Mesenchymal stem cell (in vitro differentiated cells and primary cell): ENCODE measurements at regions not wholly inside any gene's neighbourhood (a gene's known extent, or its start where the extent isn't known, plus 50 kb on each side); places are given as distances from the start of the nearest gene placed in this dataset.

Experiments used
- DNase-seq: peaks from one replicate; pipeline ENCODE4 v3.0.0-alpha.2; 2013
- H2AFZ ChIP-seq: one replicate; pipeline ENCODE4 v1.6.1; 2013; ENCODE audit warnings: low read depth, mild to moderate bottlenecking, control low read depth, inconsistent platforms, low read length, moderate library complexity
- H2AK5ac ChIP-seq: 2 replicates; pipeline ENCODE4 v1.6.1; 2013; ENCODE audit warnings: low read length, moderate library complexity, mild to moderate bottlenecking, inconsistent platforms; ENCODE audit not compliant: severe bottlenecking
- H2BK120ac ChIP-seq: one replicate; pipeline ENCODE4 v1.6.1; 2013; ENCODE audit warnings: low read depth, mild to moderate bottlenecking, inconsistent platforms, low read length, moderate library complexity
- H2BK12ac ChIP-seq, 2 experiments: one replicate each; pipeline ENCODE4 v1.6.1; 2013; ENCODE audit warnings: inconsistent platforms in 2 of 2, low read length in 2 of 2, mild to moderate bottlenecking in 2 of 2, moderate library complexity in 2 of 2, control low read depth in 1 of 2
- H2BK15ac ChIP-seq: one replicate; pipeline ENCODE4 v1.6.1; 2013; ENCODE audit warnings: mild to moderate bottlenecking, low read depth, inconsistent platforms; ENCODE audit not compliant: poor library complexity, severe bottlenecking
- H2BK5ac ChIP-seq: 2 replicates; pipeline ENCODE4 v1.6.1; 2013; ENCODE audit warnings: low read depth, mild to moderate bottlenecking, low read length, control low read depth, inconsistent platforms; ENCODE audit not compliant: poor library complexity, severe bottlenecking
- H3K14ac ChIP-seq, 2 experiments: one replicate each; pipeline ENCODE4 v1.6.1; 2013; ENCODE audit warnings: inconsistent platforms in 2 of 2, low read length in 2 of 2, control low read depth in 1 of 2, mild to moderate bottlenecking in 1 of 2, moderate library complexity in 1 of 2
- H3K18ac ChIP-seq, 2 experiments: one replicate each; pipeline ENCODE4 v1.6.1; 2013; ENCODE audit warnings: inconsistent platforms in 2 of 2, low read length in 2 of 2, control low read depth in 1 of 2, low read depth in 1 of 2, mild to moderate bottlenecking in 1 of 2
- H3K23ac ChIP-seq, 2 experiments: one replicate each; pipeline ENCODE4 v1.6.1; 2013; ENCODE audit warnings: inconsistent platforms in 2 of 2, low read length in 2 of 2, mild to moderate bottlenecking in 2 of 2, moderate library complexity in 2 of 2, control low read depth in 1 of 2
- H3K27ac ChIP-seq: 2 replicates; pipeline ENCODE4 v1.5.1; 2013; ENCODE audit warnings: mild to moderate bottlenecking, moderate library complexity, low read length, control low read depth, inconsistent platforms; ENCODE audit not compliant: poor library complexity, severe bottlenecking
- H3K27me3 ChIP-seq, 2 experiments: 2 replicates each; pipeline versions ENCODE4 v1.6.1 to v1.7.0; 2013; ENCODE audit warnings: low read length in 2 of 2, mild to moderate bottlenecking in 2 of 2, moderate library complexity in 2 of 2, control low read depth in 1 of 2, inconsistent platforms in 1 of 2; ENCODE audit not compliant: control insufficient read depth in 1 of 2, insufficient read depth in 1 of 2
- H3K36me3 ChIP-seq, 2 experiments: 2 replicates each; pipeline versions ENCODE4 v1.6.1 to v1.7.0; 2013; ENCODE audit warnings: low read length in 2 of 2, control low read depth in 1 of 2, inconsistent platforms in 1 of 2, low read depth in 1 of 2, mild to moderate bottlenecking in 1 of 2; ENCODE audit not compliant: insufficient read depth in 2 of 2, control insufficient read depth in 1 of 2
- H3K4ac ChIP-seq, 2 experiments: one replicate each; pipeline ENCODE4 v1.6.1; 2013; ENCODE audit warnings: inconsistent platforms in 2 of 2, low read length in 2 of 2, mild to moderate bottlenecking in 2 of 2, moderate library complexity in 2 of 2, control low read depth in 1 of 2, low read depth in 1 of 2
- H3K4me1 ChIP-seq: 2 replicates; pipeline ENCODE4 v1.6.1; 2013; ENCODE audit warnings: low read depth, low read length, control low read depth; ENCODE audit not compliant: control insufficient read depth, insufficient read depth
- H3K4me2 ChIP-seq: 2 replicates; pipeline ENCODE4 v1.6.1; 2013; ENCODE audit warnings: low read length, mild to moderate bottlenecking, inconsistent platforms; ENCODE audit not compliant: poor library complexity, severe bottlenecking
- H3K4me3 ChIP-seq, 2 experiments: 2 replicates each; pipeline versions ENCODE4 v1.5.1 to v1.7.0; 2013; ENCODE audit warnings: low read length in 2 of 2, mild to moderate bottlenecking in 2 of 2, control low read depth in 1 of 2, low read depth in 1 of 2; ENCODE audit not compliant: insufficient read depth in 1 of 2
- H3K79me1 ChIP-seq: replicated peaks from 2 replicates; pipeline ENCODE4 v1.6.1; 2013; ENCODE audit warnings: mild to moderate bottlenecking, control low read depth, low read length, inconsistent platforms; ENCODE audit not compliant: poor library complexity, severe bottlenecking
- H3K9ac ChIP-seq: 2 replicates; pipeline ENCODE4 v1.7.0; 2013; ENCODE audit warnings: mild to moderate bottlenecking, low read length, moderate library complexity
- H3K9me3 ChIP-seq: 2 replicates; pipeline ENCODE4 v1.7.0; 2013; ENCODE audit warnings: mild to moderate bottlenecking, low read length; ENCODE audit not compliant: control insufficient read depth
- H4K8ac ChIP-seq: one replicate; pipeline ENCODE4 v1.6.1; 2013; ENCODE audit warnings: inconsistent platforms, mild to moderate bottlenecking, low read length, moderate library complexity
- H4K91ac ChIP-seq: one replicate; pipeline ENCODE4 v1.6.1; 2013; ENCODE audit warnings: mild to moderate bottlenecking, low read length, inconsistent platforms
- WGBS: methylation state at CpG from one replicate; pipeline ENCODE4 v1.1.7; 2013; ENCODE audit warnings: mixed read lengths; 5-methylcytosine and 5-hydroxymethylcytosine counted together

DNA sequence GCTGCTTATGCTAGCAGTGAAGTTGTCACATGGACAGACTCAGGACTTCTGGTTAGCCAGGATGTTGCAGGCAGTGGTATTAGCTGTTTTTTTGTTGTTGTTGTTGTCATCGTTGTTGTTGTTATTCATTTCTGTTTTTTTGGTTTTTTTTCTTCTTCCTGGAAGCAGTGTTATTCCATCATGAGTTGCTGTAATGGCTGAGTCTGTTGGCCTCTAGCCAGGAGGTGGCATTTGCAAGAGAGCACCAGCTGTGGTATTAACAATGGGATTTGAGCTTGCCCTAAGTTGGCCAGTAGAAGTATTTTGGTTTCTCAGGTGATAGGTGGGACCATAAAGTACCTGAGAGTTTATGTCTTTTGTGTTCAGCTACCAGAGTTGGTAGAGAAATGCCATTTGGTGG is 561.1 kb downstream of the KCTD16 start:
- Histone ChIP-seq H4K8ac (no peak overlapping the region), H3K27me3 (no peaks in the 10 kb centered on the region), H3K4me3 (no peak overlapping the region), H3K18ac (no peak overlapping the region), H2AK5ac (no peak overlapping the region), H3K36me3 (no peaks in the 10 kb centered on the region), H3K14ac (no peak overlapping the region), H2AFZ (no peak overlapping the region), H2BK5ac (no peak overlapping the region), H3K79me1 (no peaks in the 10 kb centered on the region), H3K4ac (no peak overlapping the region), H3K4me1 (no peaks in the 10 kb centered on the region), H2BK120ac (no peak overlapping the region), H3K4me2 (no peak overlapping the region), H3K9ac (no peak overlapping the region), H3K27ac (no peak overlapping the region), H3K23ac (no peak overlapping the region), H2BK15ac (no peak overlapping the region), H3K9me3 (peaks cover 13% of the 10 kb centered on the region), H4K91ac (no peak overlapping the region), H2BK12ac (no peak overlapping the region)
- WGBS, result 72% methylated on average over 1 of the region's 1 CpG
- no peak for DNase-seq

DNA sequence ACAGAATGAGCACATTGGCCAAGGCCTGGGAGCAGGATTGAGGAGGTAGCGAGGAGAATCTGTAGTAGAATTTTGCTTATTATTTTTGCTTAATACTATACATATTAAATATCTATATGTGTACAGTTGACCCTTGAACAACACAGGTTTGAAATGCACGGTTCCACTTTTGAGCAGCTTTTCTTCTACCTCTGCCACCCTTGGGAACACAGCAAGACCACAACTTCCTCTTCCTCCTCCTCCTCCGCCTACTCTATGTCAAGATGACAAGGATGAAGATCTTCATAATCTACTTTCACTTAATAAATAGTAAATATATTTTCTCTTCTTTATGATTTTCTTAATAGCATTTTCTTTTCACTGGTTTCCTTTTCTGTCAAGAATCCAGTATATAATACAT is 541.4 kb downstream of the KCTD16 start:
- Histone ChIP-seq H3K4me2 (no peak overlapping the region), H3K9ac (no peak overlapping the region)
- 72% methylated on average over 1 of the region's 3 CpGs for WGBS

DNA sequence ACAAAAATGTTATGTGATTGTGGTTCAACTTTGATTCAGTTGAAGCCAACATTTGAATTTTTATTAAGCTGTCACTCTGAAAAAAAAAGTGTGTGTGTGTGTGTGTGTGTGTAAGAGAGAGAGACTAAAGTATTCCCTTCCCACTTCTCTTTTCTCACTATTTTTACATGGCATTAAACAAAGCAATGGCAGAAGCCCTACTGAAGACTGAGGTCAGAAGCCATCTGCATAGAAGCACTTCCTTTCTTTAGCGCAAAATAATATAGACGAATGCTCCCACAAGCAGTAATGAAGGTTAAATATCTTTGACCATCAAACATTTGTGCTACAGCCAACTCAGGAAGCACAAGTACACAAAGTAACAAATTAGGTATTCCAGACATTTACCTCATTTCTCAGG is 540.5 kb downstream of the KCTD16 start:
- Histone ChIP-seq H3K14ac (no peak overlapping the region), H3K4me1 (no peaks in the 10 kb centered on the region), H3K9ac (no peak overlapping the region), H2BK120ac (no peak overlapping the region), H4K91ac (no peak overlapping the region), H3K27ac (no peak overlapping the region), H3K9me3 (peaks cover 7% of the 10 kb centered on the region), H2BK12ac (no peak overlapping the region), H2BK5ac (no peak overlapping the region), H3K27me3 (no peaks in the 10 kb centered on the region), H3K18ac (no peak overlapping the region), H2AK5ac (no peak overlapping the region), H3K4ac (no peak overlapping the region), H3K4me2 (no peak overlapping the region), H3K36me3 (no peaks in the 10 kb centered on the region), H4K8ac (no peak overlapping the region), H3K23ac (no peak overlapping the region), H3K4me3 (no peak overlapping the region), H3K79me1 (no peaks in the 10 kb centered on the region), H2AFZ (no peak overlapping the region), H2BK15ac (no peak overlapping the region)
- 98% methylated on average over 2 of the region's 2 CpGs for WGBS
- no peak for DNase-seq

More for the DNA sequence above, 541.4 kb downstream of the KCTD16 start:
- Histone ChIP-seq H3K4me3 (no peak overlapping the region), H3K79me1 (no peaks in the 10 kb centered on the region), H3K23ac (no peak overlapping the region), H2AFZ (no peak overlapping the region), H2BK5ac (no peak overlapping the region), H3K27me3 (no peaks in the 10 kb centered on the region), H4K8ac (no peak overlapping the region), H3K14ac (no peak overlapping the region), H2AK5ac (no peak overlapping the region), H4K91ac (no peak overlapping the region), H3K36me3 (no peaks in the 10 kb centered on the region), H2BK15ac (no peak overlapping the region), H3K9me3 (peaks cover 7% of the 10 kb centered on the region), H3K4ac (no peak overlapping the region), H3K27ac (no peak overlapping the region), H3K4me1 (no peaks in the 10 kb centered on the region), H3K18ac (no peak overlapping the region), H2BK12ac (no peak overlapping the region), H2BK120ac (no peak overlapping the region)
- no peak for DNase-seq

DNA sequence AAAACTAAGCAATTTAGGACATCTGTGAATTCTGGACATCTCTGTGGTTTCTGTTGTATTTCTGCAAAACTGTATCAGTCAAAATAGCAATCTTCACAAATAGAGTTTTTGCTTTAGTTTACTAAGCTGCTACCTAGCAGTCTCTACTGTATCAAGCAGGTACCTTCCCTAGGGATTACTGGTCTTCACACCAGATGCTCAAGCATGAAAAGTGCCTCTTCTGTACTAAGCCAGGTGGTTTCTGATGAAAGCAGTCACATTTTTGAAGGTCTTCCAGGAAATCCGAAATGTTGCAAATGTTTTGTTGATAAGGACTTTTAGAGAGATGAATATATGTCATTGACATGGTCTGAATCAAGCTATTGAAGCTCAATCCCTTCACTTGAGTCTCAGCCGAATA is 540.0 kb downstream of the KCTD16 start:
- H4K8ac ChIP-seq, result no peak overlapping the region
- H2AK5ac ChIP-seq, result no peak overlapping the region
- H3K9me3 ChIP-seq, result peaks cover 7% of the 10 kb centered on the region
- H2BK120ac ChIP-seq, result no peak overlapping the region
- H3K18ac ChIP-seq, result no peak overlapping the region
- no peak overlapping the region for H3K23ac ChIP-seq
- H2BK5ac ChIP-seq, result no peak overlapping the region
- H3K27ac ChIP-seq, result no peak overlapping the region
- H3K4ac ChIP-seq, result no peak overlapping the region
- H3K9ac ChIP-seq, result no peak overlapping the region
- no peak overlapping the region for H2AFZ ChIP-seq
- H3K4me3 ChIP-seq, result no peak overlapping the region
- no peak for DNase-seq
- H2BK12ac ChIP-seq, result no peak overlapping the region
- no peak overlapping the region for H3K14ac ChIP-seq
- H3K36me3 ChIP-seq, result no peaks in the 10 kb centered on the region
- no peaks in the 10 kb centered on the region for H3K79me1 ChIP-seq
- no peak overlapping the region for H2BK15ac ChIP-seq
- no peak overlapping the region for H4K91ac ChIP-seq
- WGBS, result 85% methylated on average over 2 of the region's 2 CpGs
- H3K4me2 ChIP-seq, result no peak overlapping the region
- no peaks in the 10 kb centered on the region for H3K27me3 ChIP-seq
- no peaks in the 10 kb centered on the region for H3K4me1 ChIP-seq
